Mesenchymal stem cell (in vitro differentiated cells and primary cell): ENCODE measurements at regions not wholly inside any gene's neighbourhood (a gene's known extent, or its start where the extent isn't known, plus 50 kb on each side); places are given as distances from the start of the nearest gene placed in this dataset.

Experiments
- DNase-seq: peaks from one replicate; pipeline ENCODE4 v3.0.0-alpha.2; 2013
- H2AFZ ChIP-seq: one replicate; pipeline ENCODE4 v1.6.1; 2013; ENCODE audit warnings: low read depth, mild to moderate bottlenecking, control low read depth, inconsistent platforms, low read length, moderate library complexity
- H2AK5ac ChIP-seq: 2 replicates; pipeline ENCODE4 v1.6.1; 2013; ENCODE audit warnings: low read length, moderate library complexity, mild to moderate bottlenecking, inconsistent platforms; ENCODE audit not compliant: severe bottlenecking
- H2BK120ac ChIP-seq: one replicate; pipeline ENCODE4 v1.6.1; 2013; ENCODE audit warnings: low read depth, mild to moderate bottlenecking, inconsistent platforms, low read length, moderate library complexity
- H2BK12ac ChIP-seq, 2 experiments: one replicate each; pipeline ENCODE4 v1.6.1; 2013; ENCODE audit warnings: inconsistent platforms in 2 of 2, low read length in 2 of 2, mild to moderate bottlenecking in 2 of 2, moderate library complexity in 2 of 2, control low read depth in 1 of 2
- H2BK15ac ChIP-seq: one replicate; pipeline ENCODE4 v1.6.1; 2013; ENCODE audit warnings: mild to moderate bottlenecking, low read depth, inconsistent platforms; ENCODE audit not compliant: poor library complexity, severe bottlenecking
- H2BK5ac ChIP-seq: 2 replicates; pipeline ENCODE4 v1.6.1; 2013; ENCODE audit warnings: low read depth, mild to moderate bottlenecking, low read length, control low read depth, inconsistent platforms; ENCODE audit not compliant: poor library complexity, severe bottlenecking
- H3K14ac ChIP-seq, 2 experiments: one replicate each; pipeline ENCODE4 v1.6.1; 2013; ENCODE audit warnings: inconsistent platforms in 2 of 2, low read length in 2 of 2, control low read depth in 1 of 2, mild to moderate bottlenecking in 1 of 2, moderate library complexity in 1 of 2
- H3K18ac ChIP-seq, 2 experiments: one replicate each; pipeline ENCODE4 v1.6.1; 2013; ENCODE audit warnings: inconsistent platforms in 2 of 2, low read length in 2 of 2, control low read depth in 1 of 2, low read depth in 1 of 2, mild to moderate bottlenecking in 1 of 2
- H3K23ac ChIP-seq, 2 experiments: one replicate each; pipeline ENCODE4 v1.6.1; 2013; ENCODE audit warnings: inconsistent platforms in 2 of 2, low read length in 2 of 2, mild to moderate bottlenecking in 2 of 2, moderate library complexity in 2 of 2, control low read depth in 1 of 2
- H3K27ac ChIP-seq: 2 replicates; pipeline ENCODE4 v1.5.1; 2013; ENCODE audit warnings: mild to moderate bottlenecking, moderate library complexity, low read length, control low read depth, inconsistent platforms; ENCODE audit not compliant: poor library complexity, severe bottlenecking
- H3K27me3 ChIP-seq, 2 experiments: 2 replicates each; pipeline versions ENCODE4 v1.6.1 to v1.7.0; 2013; ENCODE audit warnings: low read length in 2 of 2, mild to moderate bottlenecking in 2 of 2, moderate library complexity in 2 of 2, control low read depth in 1 of 2, inconsistent platforms in 1 of 2; ENCODE audit not compliant: control insufficient read depth in 1 of 2, insufficient read depth in 1 of 2
- H3K36me3 ChIP-seq, 2 experiments: 2 replicates each; pipeline versions ENCODE4 v1.6.1 to v1.7.0; 2013; ENCODE audit warnings: low read length in 2 of 2, control low read depth in 1 of 2, inconsistent platforms in 1 of 2, low read depth in 1 of 2, mild to moderate bottlenecking in 1 of 2; ENCODE audit not compliant: insufficient read depth in 2 of 2, control insufficient read depth in 1 of 2
- H3K4ac ChIP-seq, 2 experiments: one replicate each; pipeline ENCODE4 v1.6.1; 2013; ENCODE audit warnings: inconsistent platforms in 2 of 2, low read length in 2 of 2, mild to moderate bottlenecking in 2 of 2, moderate library complexity in 2 of 2, control low read depth in 1 of 2, low read depth in 1 of 2
- H3K4me1 ChIP-seq: 2 replicates; pipeline ENCODE4 v1.6.1; 2013; ENCODE audit warnings: low read depth, low read length, control low read depth; ENCODE audit not compliant: control insufficient read depth, insufficient read depth
- H3K4me2 ChIP-seq: 2 replicates; pipeline ENCODE4 v1.6.1; 2013; ENCODE audit warnings: low read length, mild to moderate bottlenecking, inconsistent platforms; ENCODE audit not compliant: poor library complexity, severe bottlenecking
- H3K4me3 ChIP-seq, 2 experiments: 2 replicates each; pipeline versions ENCODE4 v1.5.1 to v1.7.0; 2013; ENCODE audit warnings: low read length in 2 of 2, mild to moderate bottlenecking in 2 of 2, control low read depth in 1 of 2, low read depth in 1 of 2; ENCODE audit not compliant: insufficient read depth in 1 of 2
- H3K79me1 ChIP-seq: replicated peaks from 2 replicates; pipeline ENCODE4 v1.6.1; 2013; ENCODE audit warnings: mild to moderate bottlenecking, control low read depth, low read length, inconsistent platforms; ENCODE audit not compliant: poor library complexity, severe bottlenecking
- H3K9ac ChIP-seq: 2 replicates; pipeline ENCODE4 v1.7.0; 2013; ENCODE audit warnings: mild to moderate bottlenecking, low read length, moderate library complexity
- H3K9me3 ChIP-seq: 2 replicates; pipeline ENCODE4 v1.7.0; 2013; ENCODE audit warnings: mild to moderate bottlenecking, low read length; ENCODE audit not compliant: control insufficient read depth
- H4K8ac ChIP-seq: one replicate; pipeline ENCODE4 v1.6.1; 2013; ENCODE audit warnings: inconsistent platforms, mild to moderate bottlenecking, low read length, moderate library complexity
- H4K91ac ChIP-seq: one replicate; pipeline ENCODE4 v1.6.1; 2013; ENCODE audit warnings: mild to moderate bottlenecking, low read length, inconsistent platforms
- WGBS: methylation state at CpG from one replicate; pipeline ENCODE4 v1.1.7; 2013; ENCODE audit warnings: mixed read lengths; 5-methylcytosine and 5-hydroxymethylcytosine counted together

- H3K23ac ChIP-seq = no peak overlapping the region
- 100% methylated on average over 2 of the region's 2 CpGs for WGBS
- H2BK12ac ChIP-seq = no peak overlapping the region
- H2BK15ac ChIP-seq = no peak overlapping the region
- no peak overlapping the region for H3K9ac ChIP-seq
- H3K4ac ChIP-seq = no peak overlapping the region
- H2BK120ac ChIP-seq = no peak overlapping the region
- H3K36me3 ChIP-seq = no peaks in the 10 kb centered on the region
- no peak overlapping the region for H3K18ac ChIP-seq
- H3K27ac ChIP-seq = no peak overlapping the region
- H3K9me3 ChIP-seq = no peaks in the 10 kb centered on the region
- H3K79me1 ChIP-seq = no peaks in the 10 kb centered on the region
- H2BK5ac ChIP-seq = no peak overlapping the region
- no peak overlapping the region for H4K91ac ChIP-seq
- no peaks in the 10 kb centered on the region for H3K4me1 ChIP-seq
- no peak overlapping the region for H4K8ac ChIP-seq
- DNase-seq = no peak
- no peak overlapping the region for H3K4me3 ChIP-seq
- no peak overlapping the region for H2AFZ ChIP-seq
- no peaks in the 10 kb centered on the region for H3K27me3 ChIP-seq
- no peak overlapping the region for H3K4me2 ChIP-seq
- H2AK5ac ChIP-seq = no peak overlapping the region
- H3K14ac ChIP-seq = no peak overlapping the region
These were observed 229.0 kb downstream of the BLID start for GRCh38 chr11:121886996-121887395.

GRCh38 chr11:121886005-121886734 lies 229.8 kb downstream of the BLID start:
- H3K4ac ChIP-seq = no peak overlapping the region

GRCh38 chr11:121884626-121885025 lies 231.4 kb downstream of the BLID start:
- H3K9ac ChIP-seq = no peak overlapping the region
- H2BK15ac ChIP-seq = no peak overlapping the region
- no peaks in the 10 kb centered on the region for H3K9me3 ChIP-seq
- no peak overlapping the region for H2AK5ac ChIP-seq
- H3K4me2 ChIP-seq = no peak overlapping the region
- no peak overlapping the region for H2AFZ ChIP-seq
- no peak overlapping the region for H3K4me3 ChIP-seq
- H3K23ac ChIP-seq = no peak overlapping the region
- H3K36me3 ChIP-seq = no peaks in the 10 kb centered on the region
- H4K8ac ChIP-seq = no peak overlapping the region
- no peak overlapping the region for H3K18ac ChIP-seq
- no peaks in the 10 kb centered on the region for H3K79me1 ChIP-seq
- H3K4ac ChIP-seq = no peak overlapping the region
- no peak overlapping the region for H4K91ac ChIP-seq
- H3K4me1 ChIP-seq = no peaks in the 10 kb centered on the region
- H3K27me3 ChIP-seq = no peaks in the 10 kb centered on the region
- no peak for DNase-seq
- H3K14ac ChIP-seq = no peak overlapping the region
- no peak overlapping the region for H3K27ac ChIP-seq
- H2BK12ac ChIP-seq = no peak overlapping the region
- no peak overlapping the region for H2BK120ac ChIP-seq
- no CpG with 5 or more reads among the region's 2 CpGs for WGBS
- no peak overlapping the region for H2BK5ac ChIP-seq

More at GRCh38 chr11:121886005-121886734, 229.8 kb downstream of the BLID start:
- Histone ChIP-seq H3K9me3 (no peaks in the 10 kb centered on the region), H3K36me3 (no peaks in the 10 kb centered on the region), H3K9ac (no peak overlapping the region), H3K4me1 (no peaks in the 10 kb centered on the region), H2BK120ac (no peak overlapping the region), H2AK5ac (no peak overlapping the region), H3K14ac (no peak overlapping the region), H4K8ac (no peak overlapping the region), H2BK5ac (no peak overlapping the region), H3K23ac (no peak overlapping the region), H4K91ac (no peak overlapping the region), H2BK15ac (no peak overlapping the region), H3K18ac (no peak overlapping the region), H3K27me3 (no peaks in the 10 kb centered on the region), H3K4me3 (no peak overlapping the region), H2AFZ (no peak overlapping the region), H3K27ac (no peak overlapping the region), H3K4me2 (no peak overlapping the region), H2BK12ac (no peak overlapping the region), H3K79me1 (no peaks in the 10 kb centered on the region)
- 81% methylated on average over 7 of the region's 8 CpGs for WGBS
- no peak for DNase-seq

- Histone ChIP-seq H4K91ac (no peak overlapping the region), H3K23ac (no peak overlapping the region), H2AK5ac (no peak overlapping the region), H3K4me1 (no peaks in the 10 kb centered on the region), H3K4me2 (no peak overlapping the region), H2BK120ac (no peak overlapping the region), H2BK15ac (no peak overlapping the region), H3K4ac (no peak overlapping the region), H3K9me3 (no peaks in the 10 kb centered on the region), H3K36me3 (no peaks in the 10 kb centered on the region), H3K9ac (no peak overlapping the region), H4K8ac (no peak overlapping the region), H3K18ac (no peak overlapping the region), H3K27ac (no peak overlapping the region), H3K79me1 (no peaks in the 10 kb centered on the region), H3K4me3 (no peak overlapping the region), H2AFZ (no peak overlapping the region), H2BK12ac (no peak overlapping the region), H3K14ac (no peak overlapping the region), H3K27me3 (no peaks in the 10 kb centered on the region), H2BK5ac (no peak overlapping the region)
- 25% methylated on average over 4 of the region's 4 CpGs for WGBS
- peak; percentile 93 for DNase-seq
These were observed 234.2 kb downstream of the BLID start for GRCh38 chr11:121881806-121882205.
